Calu3 (cell line): ENCODE measurements at regions not wholly inside any gene's neighbourhood (a gene's known extent, or its start where the extent isn't known, plus 50 kb on each side); places are given as distances from the start of the nearest gene placed in this dataset.

Source experiments
- BruUV-seq: library from RNA; stranded (reverse); fragments of 400-500 nt; replicated peaks from 2 replicates; lab custom pipeline; 2021; lab: Mats Ljungman, UMichigan
- CTCF ChIA-PET: fragments of 300-600 bp; sonication (Branson Sonifier 250); formaldehyde crosslinking; loops from one replicate; lab custom pipeline; 2022; ENCODE audit warnings: antibody characterized with exemption; lab: Charles Lee
- DNase-seq: peaks from one replicate; pipeline ENCODE4 v3.0.0; 2022
- H3K27ac Mint-ChIP-seq: one replicate; pipeline ENCODE4 v1.8.0; 2022; ENCODE audit warnings: mixed read lengths; ENCODE audit not compliant: unreplicated experiment
- H3K27me3 Mint-ChIP-seq: one replicate; pipeline ENCODE4 v1.8.0; 2022; ENCODE audit warnings: mixed read lengths; ENCODE audit not compliant: unreplicated experiment
- H3K36me3 Mint-ChIP-seq: one replicate; pipeline ENCODE4 v1.8.0; 2022; ENCODE audit warnings: mild to moderate bottlenecking, moderate library complexity, mixed read lengths; ENCODE audit not compliant: insufficient read depth, unreplicated experiment
- H3K4me1 Mint-ChIP-seq: one replicate; pipeline ENCODE4 v1.8.0; 2022; ENCODE audit warnings: mild to moderate bottlenecking, low read depth, mixed read lengths; ENCODE audit not compliant: unreplicated experiment
- H3K4me3 Mint-ChIP-seq: one replicate; pipeline ENCODE4 v1.8.0; 2022; ENCODE audit warnings: mild to moderate bottlenecking, low read depth, moderate library complexity, mixed read lengths; ENCODE audit not compliant: unreplicated experiment
- H3K9me3 Mint-ChIP-seq: one replicate; pipeline ENCODE4 v1.8.0; 2022; ENCODE audit warnings: low read depth, mixed read lengths; ENCODE audit not compliant: unreplicated experiment
- intact Hi-C: fragments of 100-400 bp; cut with micrococcal nuclease; formaldehyde crosslinking; loops from one replicate; pipeline ENCODE4 v1.10.0; 2022; ENCODE audit not compliant: unreplicated experiment
- TF ChIP-seq, protein P1 (sequence below): fragments of 200-600 bp; IDR thresholded peaks from one replicate; pipeline ENCODE4 v1.8.0; 2022; ENCODE audit warnings: antibody characterized with exemption; ENCODE audit not compliant: unreplicated experiment

GRCh38 chr2:67596871-67597270 lies 199.7 kb downstream of the ETAA1 start:
- no peak for DNase-seq
- TF ChIP-seq, protein P1, sequence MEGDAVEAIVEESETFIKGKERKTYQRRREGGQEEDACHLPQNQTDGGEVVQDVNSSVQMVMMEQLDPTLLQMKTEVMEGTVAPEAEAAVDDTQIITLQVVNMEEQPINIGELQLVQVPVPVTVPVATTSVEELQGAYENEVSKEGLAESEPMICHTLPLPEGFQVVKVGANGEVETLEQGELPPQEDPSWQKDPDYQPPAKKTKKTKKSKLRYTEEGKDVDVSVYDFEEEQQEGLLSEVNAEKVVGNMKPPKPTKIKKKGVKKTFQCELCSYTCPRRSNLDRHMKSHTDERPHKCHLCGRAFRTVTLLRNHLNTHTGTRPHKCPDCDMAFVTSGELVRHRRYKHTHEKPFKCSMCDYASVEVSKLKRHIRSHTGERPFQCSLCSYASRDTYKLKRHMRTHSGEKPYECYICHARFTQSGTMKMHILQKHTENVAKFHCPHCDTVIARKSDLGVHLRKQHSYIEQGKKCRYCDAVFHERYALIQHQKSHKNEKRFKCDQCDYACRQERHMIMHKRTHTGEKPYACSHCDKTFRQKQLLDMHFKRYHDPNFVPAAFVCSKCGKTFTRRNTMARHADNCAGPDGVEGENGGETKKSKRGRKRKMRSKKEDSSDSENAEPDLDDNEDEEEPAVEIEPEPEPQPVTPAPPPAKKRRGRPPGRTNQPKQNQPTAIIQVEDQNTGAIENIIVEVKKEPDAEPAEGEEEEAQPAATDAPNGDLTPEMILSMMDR, result no peak
- peaks cover 3% of the 10 kb centered on the region for H3K9me3 Mint-ChIP-seq
- peaks cover 36% of the 10 kb centered on the region for H3K4me1 Mint-ChIP-seq
- intact Hi-C loops, result no loop called here
- no peaks in the 10 kb centered on the region for H3K27me3 Mint-ChIP-seq
- no peak overlapping the region for H3K4me3 Mint-ChIP-seq
- no peaks in the 10 kb centered on the region for H3K36me3 Mint-ChIP-seq
- no TSS peak for BruUV-seq
- no peak overlapping the region for H3K27ac Mint-ChIP-seq
- CTCF ChIA-PET, result interaction anchor here (0.6 kb wide), 1 partner anchor 13 kb away, joined by 4 read pairs; no protein-coding TSS in a partner anchor

GRCh38 chr2:67599561-67599960 lies 202.4 kb downstream of the ETAA1 start:
- H3K9me3 Mint-ChIP-seq, result peaks cover 2% of the 10 kb centered on the region
- H3K27ac Mint-ChIP-seq, result peak overlapping the region; percentile 55
- CTCF ChIA-PET, result no interaction called here
- no peaks in the 10 kb centered on the region for H3K36me3 Mint-ChIP-seq
- no peak overlapping the region for H3K4me3 Mint-ChIP-seq
- no peak for DNase-seq
- BruUV-seq, result no TSS peak
- intact Hi-C loops, result no loop called here
- no peaks in the 10 kb centered on the region for H3K27me3 Mint-ChIP-seq
- H3K4me1 Mint-ChIP-seq, result peaks cover 36% of the 10 kb centered on the region
- TF ChIP-seq, protein P1, result no peak

- intact Hi-C loops, result no loop called here
- peak overlapping the region; percentile 55 for H3K27ac Mint-ChIP-seq
- CTCF ChIA-PET, result interaction anchor here (1.2 kb wide), 1 partner anchor 51 kb away, joined by 3 read pairs; no protein-coding TSS in a partner anchor
- peaks cover 36% of the 10 kb centered on the region for H3K4me1 Mint-ChIP-seq
- BruUV-seq, result no TSS peak
- H3K4me3 Mint-ChIP-seq, result no peak overlapping the region
- H3K27me3 Mint-ChIP-seq, result no peaks in the 10 kb centered on the region
- H3K36me3 Mint-ChIP-seq, result no peaks in the 10 kb centered on the region
- DNase-seq, result peak; percentile 50
- TF ChIP-seq, protein P1, result no peak
- peaks cover 2% of the 10 kb centered on the region for H3K9me3 Mint-ChIP-seq
Measured at GRCh38 chr2:67600222-67600871, 203.2 kb downstream of the ETAA1 start.

- peaks cover 2% of the 10 kb centered on the region for H3K9me3 Mint-ChIP-seq
- no TSS peak for BruUV-seq
- TF ChIP-seq, protein P1, result no peak
- H3K27me3 Mint-ChIP-seq, result no peaks in the 10 kb centered on the region
- intact Hi-C loops, result no loop called here
- no peaks in the 10 kb centered on the region for H3K36me3 Mint-ChIP-seq
- peaks cover 36% of the 10 kb centered on the region for H3K4me1 Mint-ChIP-seq
- no peak overlapping the region for H3K4me3 Mint-ChIP-seq
- H3K27ac Mint-ChIP-seq, result peak overlapping the region; percentile 55
- no peak for DNase-seq
- CTCF ChIA-PET, result interaction anchor here (1.2 kb wide), 1 partner anchor 50 kb away, joined by 3 read pairs; no protein-coding TSS in a partner anchor
Measured at GRCh38 chr2:67600946-67601345, 203.8 kb downstream of the ETAA1 start.
